Kidney epithelial cell (primary cell): ENCODE measurements at regions not wholly inside any gene's neighbourhood (a gene's known extent, or its start where the extent isn't known, plus 50 kb on each side); places are given as distances from the start of the nearest gene placed in this dataset.

Experiments
- DNase-seq: peaks from one replicate; pipeline ENCODE4 v3.0.0-alpha.2; 2010; ENCODE audit warnings: low read depth
- H3K27me3 ChIP-seq: 2 replicates; pipeline ENCODE4 v1.6.0; 2011; ENCODE audit warnings: low read length; ENCODE audit not compliant: control insufficient read depth, insufficient read depth
- H3K36me3 ChIP-seq: 2 replicates; pipeline ENCODE4 v1.5.1; 2011; ENCODE audit warnings: low read length; ENCODE audit not compliant: control insufficient read depth, insufficient read depth
- H3K4me3 ChIP-seq: 2 replicates; pipeline ENCODE4 v1.5.1; 2011; ENCODE audit warnings: low read depth, mild to moderate bottlenecking, control low read depth, low read length
- CTCF ChIP-seq: IDR thresholded peaks from 2 replicates; pipeline ENCODE4 v1.5.1; 2011; ENCODE audit warnings: mild to moderate bottlenecking, moderate library complexity, low read length, control low read depth, inconsistent platforms; ENCODE audit not compliant: insufficient read depth, poor library complexity, severe bottlenecking

DNA sequence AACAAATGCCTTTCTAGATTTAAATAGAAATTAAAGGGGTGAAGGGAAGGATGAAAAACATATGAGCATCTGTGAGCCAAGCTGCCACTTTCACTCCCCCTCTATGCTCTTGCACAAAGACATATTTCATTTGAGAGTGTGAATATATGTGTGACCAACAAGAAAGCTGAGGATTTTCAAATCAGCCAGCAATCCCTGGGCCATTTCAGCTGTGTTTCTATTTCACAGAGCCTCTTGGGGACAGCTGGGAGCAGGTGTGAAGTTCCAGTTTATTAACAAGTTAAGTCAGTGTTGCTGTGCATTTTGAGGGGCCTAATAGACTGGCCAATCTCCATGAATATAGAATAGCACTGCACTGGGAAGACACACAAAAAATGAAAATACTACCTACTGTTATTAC is 248.7 kb upstream of the RGMB start:
- DNase-seq, result no peak
- no peak for TF ChIP-seq CTCF

GRCh38 chr5:98527846-98528245 is 245.6 kb upstream of the RGMB start:
- Histone ChIP-seq H3K36me3 (no peaks in the 10 kb centered on the region), H3K4me3 (no peak overlapping the region), H3K27me3 (no peaks in the 10 kb centered on the region)
- DNase-seq, result no peak
- TF ChIP-seq CTCF, result no peak

More for the DNA sequence above, 248.7 kb upstream of the RGMB start:
- H3K4me3 ChIP-seq, result no peak overlapping the region
- H3K36me3 ChIP-seq, result no peaks in the 10 kb centered on the region
- no peaks in the 10 kb centered on the region for H3K27me3 ChIP-seq

DNA sequence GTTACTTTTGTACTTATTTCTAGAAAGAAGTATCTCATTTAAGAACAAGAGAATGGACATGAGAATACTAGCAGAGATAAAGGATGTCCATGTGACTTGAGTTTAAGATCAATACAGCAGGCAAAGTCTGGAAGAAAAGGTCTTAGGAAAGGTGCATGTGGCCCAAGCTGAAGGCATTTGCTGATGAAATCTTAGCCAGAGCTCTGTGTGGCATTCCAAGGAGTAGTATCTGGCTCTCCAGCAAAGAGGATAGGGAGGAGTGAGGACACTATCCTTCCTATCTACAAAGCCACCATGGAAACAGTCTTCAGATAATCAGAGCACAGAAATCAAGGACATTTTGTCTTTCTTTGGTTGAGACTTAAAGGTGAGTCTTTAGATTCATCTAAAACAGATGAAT is 244.1 kb upstream of the RGMB start:
- TF ChIP-seq CTCF, result no peak
- H3K27me3 ChIP-seq, result no peaks in the 10 kb centered on the region

DNA sequence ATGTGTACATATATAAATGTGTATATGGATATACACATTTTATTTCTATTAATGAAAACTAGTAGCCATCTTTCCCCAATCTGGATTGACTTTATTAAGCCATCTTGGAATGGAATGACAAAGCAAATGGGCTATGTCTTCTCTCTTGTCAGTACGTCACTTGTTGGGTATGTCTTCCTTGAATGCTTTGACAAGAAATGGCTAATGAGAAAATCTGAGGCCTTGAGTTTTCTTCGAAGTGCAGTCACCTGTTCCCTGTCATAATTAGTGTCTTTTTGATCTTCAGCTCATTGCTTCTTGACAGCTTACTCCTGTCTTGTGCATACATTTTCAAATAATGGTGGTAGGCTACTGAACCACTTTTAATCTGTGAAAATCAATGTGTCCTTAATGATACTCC is 243.2 kb upstream of the RGMB start:
- H3K36me3 ChIP-seq, result no peaks in the 10 kb centered on the region
- no peak for TF ChIP-seq CTCF
- no peak for DNase-seq
- H3K4me3 ChIP-seq, result no peak overlapping the region
- no peaks in the 10 kb centered on the region for H3K27me3 ChIP-seq

More for the DNA sequence above, 244.1 kb upstream of the RGMB start:
- no peak for DNase-seq
- Histone ChIP-seq H3K4me3 (no peak overlapping the region), H3K36me3 (no peaks in the 10 kb centered on the region)

- no peak for TF ChIP-seq CTCF
Observed at GRCh38 chr5:98535901-98536300, 237.6 kb upstream of the RGMB start.

DNA sequence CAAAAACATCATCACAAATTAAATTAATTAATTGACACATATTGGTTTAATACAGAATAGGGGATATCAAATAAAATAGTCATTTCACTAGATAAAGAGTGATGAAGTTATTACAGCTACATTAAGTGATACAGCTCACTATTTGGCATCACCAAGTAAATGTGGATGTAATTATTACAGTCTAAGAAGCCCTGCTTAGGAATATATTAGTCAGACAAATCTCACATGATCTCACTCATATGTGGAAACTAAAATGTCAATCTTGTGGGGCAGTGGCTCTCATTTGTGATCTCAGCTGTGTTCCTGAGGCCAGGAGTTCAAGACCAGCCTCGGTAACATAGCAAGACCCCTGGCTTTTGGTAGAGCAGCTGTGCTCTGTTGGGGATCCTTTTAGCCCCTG is 233.4 kb upstream of the RGMB start:
- Histone ChIP-seq H3K27me3 (no peaks in the 10 kb centered on the region), H3K4me3 (no peak overlapping the region), H3K36me3 (no peaks in the 10 kb centered on the region)
- DNase-seq, result no peak
- no peak for TF ChIP-seq CTCF

More at GRCh38 chr5:98535901-98536300, 237.6 kb upstream of the RGMB start:
- no peak for DNase-seq
- no peaks in the 10 kb centered on the region for H3K27me3 ChIP-seq
- no peak overlapping the region for H3K4me3 ChIP-seq
- no peaks in the 10 kb centered on the region for H3K36me3 ChIP-seq
